GM19452 (cell line): ENCODE measurements at regions not wholly inside any gene's neighbourhood (a gene's known extent, or its start where the extent isn't known, plus 50 kb on each side); places are given as distances from the start of the nearest gene placed in this dataset.
"Not testable (repeated sequence)": the region's sequence is repeated elsewhere in the genome, so short reads cannot be mapped to it uniquely, and the experiment has no call there.

Experiments
- ATAC-seq: cut with Tn5 transposase; IDR thresholded peaks from one replicate; pipeline ENCODE4 v1.9.1; 2021; ENCODE audit not compliant: unreplicated experiment

- no peak for ATAC-seq
Observed at GRCh38 chr3:176005564-176005963, 1146.4 kb downstream of the NAALADL2 start.

GRCh38 chr3:175989161-175989560 is 1130.0 kb downstream of the NAALADL2 start:
- ATAC-seq, result no peak

DNA sequence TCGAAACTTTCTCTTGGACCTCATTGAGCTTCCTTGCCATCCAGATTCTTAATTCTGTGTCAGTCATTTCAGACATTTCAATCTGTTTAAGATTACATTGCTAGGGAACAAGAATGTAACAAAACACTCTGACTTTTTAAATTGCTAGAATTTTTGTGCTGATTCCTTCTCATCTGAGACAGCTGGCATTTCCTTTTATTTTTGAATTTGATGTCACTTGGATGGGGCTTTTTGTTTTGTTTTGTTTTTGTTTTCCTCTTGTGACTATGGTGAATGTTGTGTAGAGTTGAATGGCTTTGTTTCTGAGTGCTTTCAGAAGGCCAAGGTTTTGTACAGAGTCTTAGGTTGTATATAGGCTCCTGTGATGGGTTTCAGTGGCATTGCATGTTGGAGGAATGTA is 1129.3 kb downstream of the NAALADL2 start:
- ATAC-seq, result no peak

- ATAC-seq, result no peak
Observed at GRCh38 chr3:175985781-175986180, 1126.6 kb downstream of the NAALADL2 start.

DNA sequence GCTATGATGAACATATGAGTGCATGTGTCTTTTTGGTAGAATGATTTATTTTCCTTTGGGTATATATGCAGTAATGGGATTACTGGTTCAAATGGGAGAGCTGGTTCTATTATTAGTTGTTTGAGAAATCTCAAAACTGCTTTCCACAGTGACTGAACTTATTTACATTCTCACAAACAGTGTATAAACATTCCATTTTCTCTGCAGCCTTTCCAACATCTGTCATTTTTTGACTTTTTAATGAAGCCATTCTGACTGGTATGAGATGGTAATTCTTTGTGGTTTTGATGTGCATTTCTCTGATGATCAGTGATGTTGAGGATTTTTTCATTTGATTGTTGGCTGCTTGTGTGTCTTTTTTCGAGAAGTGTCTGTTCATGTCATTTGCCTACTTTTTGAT is 1124.2 kb downstream of the NAALADL2 start:
- ATAC-seq, result no peak

- ATAC-seq, result no peak
Observed at GRCh38 chr3:175980486-175981090, 1121.5 kb downstream of the NAALADL2 start.

- no peak for ATAC-seq
Observed at GRCh38 chr3:175977968-175978752, 1119.0 kb downstream of the NAALADL2 start.

- no peak for ATAC-seq
Observed at GRCh38 chr3:175969456-175969855, 1110.3 kb downstream of the NAALADL2 start.

DNA sequence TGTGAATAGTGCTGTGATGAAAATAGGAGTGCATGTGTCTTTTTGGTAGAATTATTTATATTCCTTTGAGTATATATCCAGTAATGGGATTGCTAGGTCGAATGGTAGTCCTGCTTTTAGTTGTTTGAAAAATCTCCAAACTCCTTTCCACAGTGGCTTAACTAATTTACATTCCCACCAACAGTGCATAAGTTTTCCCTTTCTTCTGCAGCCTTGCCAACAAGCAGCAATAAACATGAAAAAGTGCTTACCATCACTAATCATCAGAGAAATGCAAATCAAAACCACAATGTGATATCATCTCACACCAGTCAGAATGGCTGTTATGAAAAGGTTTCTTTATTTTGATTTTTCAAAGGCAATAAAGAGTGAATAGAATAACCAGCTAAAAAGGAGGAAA is 1105.9 kb downstream of the NAALADL2 start:
- ATAC-seq, result no peak

- no peak for ATAC-seq
Observed at GRCh38 chr3:175957427-175957826, 1098.3 kb downstream of the NAALADL2 start.

GRCh38 chr3:175956964-175957363 is 1097.8 kb downstream of the NAALADL2 start:
- ATAC-seq, result no peak

- no peak for ATAC-seq
Observed at GRCh38 chr3:175951047-175951694, 1092.0 kb downstream of the NAALADL2 start.

GRCh38 chr3:175948041-175948440 is 1088.9 kb downstream of the NAALADL2 start:
- ATAC-seq, result no peak

DNA sequence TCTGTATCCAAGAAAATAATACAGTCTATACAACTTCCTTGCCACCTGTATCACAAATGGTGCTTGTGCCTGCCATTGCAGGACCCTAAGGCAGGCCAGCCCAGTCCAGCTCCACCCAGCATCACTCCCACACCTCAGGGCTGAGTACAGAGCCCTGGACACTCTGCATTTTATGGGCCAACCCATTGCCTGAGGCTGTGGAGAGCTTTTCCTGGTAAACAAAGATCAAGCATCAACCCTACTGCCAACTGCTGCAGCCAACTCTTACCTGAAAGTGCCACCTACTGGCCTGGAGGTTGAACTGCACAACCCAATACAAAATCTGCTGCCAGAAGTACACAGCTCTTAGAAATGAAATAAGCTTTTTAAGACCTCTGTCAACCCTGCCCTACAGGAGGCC is 1082.2 kb downstream of the NAALADL2 start:
- no peak for ATAC-seq

DNA sequence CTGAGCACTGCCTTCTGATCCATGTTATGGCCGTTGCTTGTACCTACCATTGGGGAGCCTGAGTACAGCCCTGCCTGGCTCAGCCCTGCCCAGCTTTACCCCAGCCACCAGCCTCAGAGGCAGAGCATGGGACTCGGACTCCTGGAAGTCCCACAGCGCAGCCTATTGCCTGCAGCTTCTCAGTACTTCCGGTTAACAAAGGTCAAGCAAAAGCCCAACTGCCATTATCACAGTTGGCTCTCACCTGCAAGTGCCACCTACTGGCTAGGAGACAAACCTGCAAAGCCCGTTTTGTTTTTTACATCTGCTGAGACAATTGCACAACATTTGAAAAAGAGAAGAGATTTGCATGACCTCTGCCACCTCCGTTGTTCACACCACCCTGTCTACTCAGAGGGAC is 1081.7 kb downstream of the NAALADL2 start:
- no peak for ATAC-seq

GRCh38 chr3:175940243-175940642 is 1081.1 kb downstream of the NAALADL2 start:
- ATAC-seq, result no peak

DNA sequence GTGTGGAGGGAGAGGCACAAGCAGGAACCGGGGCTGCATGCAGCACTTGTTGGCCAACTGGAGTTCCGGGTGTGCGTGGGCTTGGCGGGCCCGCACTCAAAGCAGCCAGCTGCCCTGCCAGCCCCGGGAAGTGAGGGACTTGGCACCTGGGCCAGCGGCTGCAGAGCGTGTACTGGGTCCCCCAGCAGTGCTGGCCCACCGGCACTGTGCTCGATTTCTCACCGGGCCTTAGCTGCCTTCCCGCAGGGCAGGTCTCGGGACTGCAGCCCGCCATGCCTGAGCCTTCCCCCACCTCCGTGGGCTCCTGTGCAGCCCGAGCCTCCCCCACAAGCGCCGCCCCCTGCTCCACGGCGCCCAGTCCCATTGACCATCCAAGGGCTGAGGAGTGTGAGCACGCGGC is 1078.2 kb downstream of the NAALADL2 start:
- not testable (repeated sequence) for ATAC-seq

DNA sequence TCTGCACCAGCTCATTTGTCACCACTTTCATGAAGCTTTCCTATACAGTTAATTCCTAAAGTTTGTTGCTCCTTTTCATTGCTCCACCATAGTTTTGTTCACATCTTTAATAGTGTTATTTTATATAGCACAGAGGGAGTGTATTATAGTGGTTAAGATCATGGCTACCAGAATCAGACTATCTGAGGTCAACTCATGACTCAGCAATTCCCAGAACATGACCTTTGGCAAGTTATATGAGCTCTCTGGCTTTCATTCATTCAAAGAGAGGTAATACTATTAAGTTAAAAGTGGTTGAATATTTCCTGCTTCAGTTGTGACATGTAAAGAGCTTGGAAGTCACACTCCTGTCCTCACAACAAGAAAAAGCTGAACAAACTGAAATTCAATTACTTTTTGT is 1073.5 kb downstream of the NAALADL2 start:
- no peak for ATAC-seq

GRCh38 chr3:175919133-175919532 is 1060.0 kb downstream of the NAALADL2 start:
- ATAC-seq, result no peak

DNA sequence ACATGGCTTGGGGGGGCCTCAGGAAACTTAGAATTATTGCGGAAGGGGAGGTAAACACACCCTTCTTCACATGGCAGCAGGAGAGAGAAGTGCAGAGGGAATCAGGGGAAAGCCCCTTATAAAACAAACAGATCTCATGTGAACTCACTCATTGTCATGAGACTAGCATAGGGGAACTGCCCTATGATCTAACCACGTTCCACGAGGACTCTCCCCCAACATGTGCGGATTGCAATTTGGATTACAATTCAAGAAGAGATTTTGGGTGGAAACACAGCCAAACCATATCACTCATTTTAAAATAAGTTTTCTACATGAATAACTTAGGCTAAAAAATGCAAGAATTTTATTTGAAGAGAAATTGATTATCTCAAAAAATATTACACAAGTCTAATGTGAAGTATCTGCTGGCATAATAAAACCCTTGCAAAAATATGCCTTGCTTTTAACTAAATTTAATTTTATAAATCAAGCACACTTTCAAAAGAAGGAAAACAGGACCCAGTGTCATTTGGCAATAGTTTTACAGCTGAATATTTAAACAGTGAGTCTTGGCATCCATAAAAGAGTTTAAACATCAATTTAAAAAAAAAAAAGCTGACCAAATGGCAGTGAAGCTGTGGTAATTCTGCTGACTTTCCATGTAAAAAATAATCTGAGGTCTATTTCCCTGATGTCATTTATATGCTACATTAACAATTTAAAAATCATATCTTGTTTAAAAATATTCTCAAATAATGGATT is 1057.2 kb downstream of the NAALADL2 start:
- no peak for ATAC-seq

- ATAC-seq, result no peak
Observed at GRCh38 chr3:175914785-175915184, 1055.7 kb downstream of the NAALADL2 start.
